Smooth muscle cell (in vitro differentiated cells): ENCODE measurements at regions not wholly inside any gene's neighbourhood (a gene's known extent, or its start where the extent isn't known, plus 50 kb on each side); places are given as distances from the start of the nearest gene placed in this dataset.

ENCODE experiments used
- DNase-seq: peaks from one replicate; lab custom pipeline; 2025; ENCODE audit not compliant: unreplicated experiment; lab: John Stamatoyannopoulos, UW
- H2AFZ ChIP-seq: fragments of 200-600 bp; sonication (generic); 2 replicates; pipeline ENCODE4 v1.6.0; 2016; ENCODE audit warnings: antibody characterized with exemption, low read depth, mild to moderate bottlenecking
- H3F3A ChIP-seq: fragments of 200-600 bp; sonication (generic); 2 replicates; pipeline ENCODE4 v1.6.0; 2017; ENCODE audit warnings: antibody characterized with exemption, low read depth
- H3K27ac ChIP-seq: fragments of 200-600 bp; sonication (generic); 2 replicates; pipeline ENCODE4 v1.5.1; 2016; ENCODE audit warnings: low read depth, mild to moderate bottlenecking
- H3K27me3 ChIP-seq: fragments of 200-600 bp; sonication (generic); 2 replicates; pipeline ENCODE4 v1.6.1; 2016; ENCODE audit warnings: low read depth, mild to moderate bottlenecking
- H3K36me3 ChIP-seq: fragments of 200-600 bp; sonication (generic); 2 replicates; pipeline ENCODE4 v1.5.1; 2016; ENCODE audit warnings: low read depth
- H3K4me1 ChIP-seq: fragments of 200-600 bp; sonication (generic); 2 replicates; pipeline ENCODE4 v1.5.1; 2016; ENCODE audit warnings: low read depth
- H3K4me2 ChIP-seq: fragments of 200-600 bp; sonication (generic); 2 replicates; pipeline ENCODE4 v1.6.0; 2016; ENCODE audit warnings: mild to moderate bottlenecking
- H3K4me3 ChIP-seq: fragments of 200-600 bp; sonication (generic); 2 replicates; pipeline ENCODE4 v1.5.1; 2016; ENCODE audit warnings: mild to moderate bottlenecking
- H3K79me2 ChIP-seq: fragments of 200-600 bp; sonication (generic); 2 replicates; pipeline ENCODE4 v1.6.0; 2016; ENCODE audit warnings: low read depth, mild to moderate bottlenecking
- H3K9ac ChIP-seq: fragments of 200-600 bp; sonication (generic); 2 replicates; pipeline ENCODE4 v1.6.0; 2016; ENCODE audit warnings: low read depth
- H3K9me3 ChIP-seq: fragments of 200-600 bp; sonication (generic); replicated peaks from 2 replicates; pipeline ENCODE4 v1.5.1; 2016; ENCODE audit warnings: low read depth
- H4K20me1 ChIP-seq: fragments of 200-600 bp; sonication (generic); 2 replicates; pipeline ENCODE4 v1.6.0; 2016; ENCODE audit warnings: low read depth
- WGBS: methylation state at CpG from one replicate; pipeline ENCODE4 v1.1.7; 2016; ENCODE audit warnings: low lambda C conversion rate; 5-methylcytosine and 5-hydroxymethylcytosine counted together
- TF ChIP-seq, protein P1 (sequence below): fragments of 200-600 bp; sonication (generic); IDR thresholded peaks from 2 replicates; pipeline ENCODE4 v1.5.1; 2017; ENCODE audit warnings: borderline replicate concordance, mild to moderate bottlenecking, antibody characterized with exemption; ENCODE audit not compliant: insufficient read depth, poor library complexity, severe bottlenecking

DNA sequence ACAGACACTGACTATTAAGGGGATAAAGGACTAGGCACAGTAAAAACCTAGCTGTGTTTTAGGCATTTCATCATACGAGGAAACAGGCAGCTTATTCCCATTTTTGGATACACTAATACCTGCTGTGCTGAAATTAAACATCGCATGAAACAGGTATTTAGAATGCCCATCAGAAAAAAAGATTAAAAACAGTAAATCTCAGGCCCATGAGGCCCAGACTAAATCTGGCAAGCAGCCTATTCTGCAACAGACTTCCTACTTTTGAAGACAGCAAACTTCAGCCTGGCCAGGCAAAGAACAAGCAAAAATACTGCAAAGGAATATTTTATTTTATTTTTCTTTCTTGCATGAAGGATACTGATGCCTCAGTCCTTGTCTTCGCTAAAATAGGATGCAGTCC lies 240.2 kb downstream of the LMO4 start:
- Histone ChIP-seq H3K4me1 (no peaks in the 10 kb centered on the region), H4K20me1 (no peaks in the 10 kb centered on the region), H3K9me3 (no peaks in the 10 kb centered on the region), H3K27ac (no peak overlapping the region), H3K4me3 (no peak overlapping the region), H3K4me2 (no peak overlapping the region), H3K9ac (no peak overlapping the region), H3K27me3 (no peaks in the 10 kb centered on the region), H3K79me2 (no peaks in the 10 kb centered on the region), H2AFZ (no peak overlapping the region), H3F3A (no peaks in the 10 kb centered on the region), H3K36me3 (no peaks in the 10 kb centered on the region)
- DNase-seq: no peak
- TF ChIP-seq, protein P1, sequence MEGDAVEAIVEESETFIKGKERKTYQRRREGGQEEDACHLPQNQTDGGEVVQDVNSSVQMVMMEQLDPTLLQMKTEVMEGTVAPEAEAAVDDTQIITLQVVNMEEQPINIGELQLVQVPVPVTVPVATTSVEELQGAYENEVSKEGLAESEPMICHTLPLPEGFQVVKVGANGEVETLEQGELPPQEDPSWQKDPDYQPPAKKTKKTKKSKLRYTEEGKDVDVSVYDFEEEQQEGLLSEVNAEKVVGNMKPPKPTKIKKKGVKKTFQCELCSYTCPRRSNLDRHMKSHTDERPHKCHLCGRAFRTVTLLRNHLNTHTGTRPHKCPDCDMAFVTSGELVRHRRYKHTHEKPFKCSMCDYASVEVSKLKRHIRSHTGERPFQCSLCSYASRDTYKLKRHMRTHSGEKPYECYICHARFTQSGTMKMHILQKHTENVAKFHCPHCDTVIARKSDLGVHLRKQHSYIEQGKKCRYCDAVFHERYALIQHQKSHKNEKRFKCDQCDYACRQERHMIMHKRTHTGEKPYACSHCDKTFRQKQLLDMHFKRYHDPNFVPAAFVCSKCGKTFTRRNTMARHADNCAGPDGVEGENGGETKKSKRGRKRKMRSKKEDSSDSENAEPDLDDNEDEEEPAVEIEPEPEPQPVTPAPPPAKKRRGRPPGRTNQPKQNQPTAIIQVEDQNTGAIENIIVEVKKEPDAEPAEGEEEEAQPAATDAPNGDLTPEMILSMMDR: no peak
- 94% methylated on average over 3 of the region's 3 CpGs for WGBS

DNA sequence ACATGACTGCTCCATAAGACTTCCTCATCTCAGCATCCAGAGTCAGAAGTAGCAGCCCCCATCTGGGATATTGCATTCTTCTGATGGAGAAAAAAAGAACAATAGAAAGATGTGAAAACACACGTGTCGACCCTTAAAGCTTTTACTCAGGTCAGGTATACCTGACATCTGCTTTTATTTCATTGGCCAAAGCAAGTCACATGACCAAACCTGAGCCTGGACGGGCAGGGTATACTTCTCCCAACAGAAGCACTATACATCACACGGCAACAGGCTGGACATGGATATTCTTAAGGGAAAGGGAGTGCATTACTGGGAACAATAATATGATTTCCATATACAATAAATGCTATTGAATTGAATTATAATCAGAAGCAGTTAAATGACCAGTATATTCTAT lies 243.3 kb downstream of the LMO4 start:
- no peaks in the 10 kb centered on the region for H3K4me1 ChIP-seq
- no peaks in the 10 kb centered on the region for H3F3A ChIP-seq
- TF ChIP-seq, protein P1: no peak
- no peaks in the 10 kb centered on the region for H4K20me1 ChIP-seq
- no peaks in the 10 kb centered on the region for H3K27me3 ChIP-seq
- H3K9ac ChIP-seq: no peak overlapping the region
- no peak overlapping the region for H3K27ac ChIP-seq
- no peaks in the 10 kb centered on the region for H3K36me3 ChIP-seq
- DNase-seq: no peak
- H3K9me3 ChIP-seq: no peaks in the 10 kb centered on the region
- no peaks in the 10 kb centered on the region for H3K79me2 ChIP-seq
- 83% methylated on average over 4 of the region's 4 CpGs for WGBS
- no peak overlapping the region for H3K4me3 ChIP-seq
- H3K4me2 ChIP-seq: no peak overlapping the region
- H2AFZ ChIP-seq: no peak overlapping the region

DNA sequence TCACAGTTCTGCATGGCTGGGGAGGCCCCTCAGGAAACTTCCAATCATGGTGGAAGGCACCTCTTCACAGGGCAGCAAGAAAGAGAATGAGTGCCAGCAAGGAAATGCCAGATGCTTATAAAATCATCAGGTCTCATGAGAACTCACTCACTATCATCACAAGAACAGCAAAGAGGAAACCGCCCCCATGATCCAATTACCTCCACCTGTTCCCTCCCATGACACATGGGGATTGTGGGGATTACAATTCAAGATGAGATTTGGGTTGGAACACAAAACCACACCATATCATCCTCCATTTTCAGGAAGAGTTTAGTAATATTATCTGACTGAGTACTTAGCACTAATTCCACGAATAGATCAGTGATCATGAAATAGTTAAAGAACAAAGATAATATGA lies 244.2 kb downstream of the LMO4 start:
- no peaks in the 10 kb centered on the region for H4K20me1 ChIP-seq
- H3K27me3 ChIP-seq: no peaks in the 10 kb centered on the region
- no peaks in the 10 kb centered on the region for H3K36me3 ChIP-seq
- TF ChIP-seq, protein P1: no peak
- H3F3A ChIP-seq: no peaks in the 10 kb centered on the region
- WGBS: 98% methylated on average over 2 of the region's 2 CpGs
- no peaks in the 10 kb centered on the region for H3K4me1 ChIP-seq
- H3K4me2 ChIP-seq: no peak overlapping the region
- H3K79me2 ChIP-seq: no peaks in the 10 kb centered on the region
- no peaks in the 10 kb centered on the region for H3K9me3 ChIP-seq
- DNase-seq: no peak
- no peak overlapping the region for H3K27ac ChIP-seq
- H3K4me3 ChIP-seq: no peak overlapping the region
- H2AFZ ChIP-seq: no peak overlapping the region
- H3K9ac ChIP-seq: no peak overlapping the region

DNA sequence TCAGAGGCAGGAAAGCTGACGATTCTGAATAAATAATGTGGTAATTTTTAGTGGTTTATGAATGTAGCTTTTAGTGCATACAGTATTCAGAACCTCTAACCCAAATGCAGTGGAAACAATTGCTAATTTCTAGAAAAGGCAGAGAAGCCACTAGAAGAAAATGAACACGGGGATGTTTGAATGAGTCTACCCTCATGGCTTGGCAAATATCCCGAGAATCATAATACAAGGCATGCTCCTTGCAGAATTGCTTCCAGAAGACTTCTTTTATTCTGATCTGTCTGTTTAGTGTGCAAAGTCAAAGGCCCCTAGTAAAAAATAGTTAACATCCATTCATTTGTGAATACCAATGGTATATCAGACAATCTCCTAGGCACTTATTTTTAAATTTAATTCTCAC lies 246.8 kb downstream of the LMO4 start:
- Histone ChIP-seq H3K27ac (no peak overlapping the region), H3K36me3 (no peaks in the 10 kb centered on the region), H3K9me3 (no peaks in the 10 kb centered on the region), H3F3A (no peaks in the 10 kb centered on the region), H3K4me1 (no peaks in the 10 kb centered on the region), H3K9ac (no peak overlapping the region), H3K4me3 (no peak overlapping the region), H2AFZ (no peak overlapping the region), H3K79me2 (no peaks in the 10 kb centered on the region), H4K20me1 (no peaks in the 10 kb centered on the region), H3K27me3 (no peaks in the 10 kb centered on the region), H3K4me2 (no peak overlapping the region)
- no peak for DNase-seq
- WGBS: 88% methylated on average over 3 of the region's 3 CpGs
- TF ChIP-seq, protein P1: no peak
